Brain microvascular endothelial cell (primary cell): ENCODE measurements at regions not wholly inside any gene's neighbourhood (a gene's known extent, or its start where the extent isn't known, plus 50 kb on each side); places are given as distances from the start of the nearest gene placed in this dataset.

ENCODE experiments used
- DNase-seq: peaks from one replicate; pipeline ENCODE4 v3.0.0-alpha.2; 2020
- H3K27ac ChIP-seq: fragments of 250-450 bp; sonication (Bioruptor Pico); 2 replicates; pipeline ENCODE4 v1.5.1; 2020; ENCODE audit warnings: mild to moderate bottlenecking, moderate library complexity
- H3K27me3 ChIP-seq: fragments of 250-450 bp; sonication (Bioruptor Pico); replicated peaks from 2 replicates; pipeline ENCODE4 v1.5.1; 2020; ENCODE audit warnings: mild to moderate bottlenecking
- H3K36me3 ChIP-seq: fragments of 250-450 bp; sonication (Bioruptor Pico); replicated peaks from 2 replicates; pipeline ENCODE4 v1.5.1; 2020; ENCODE audit warnings: mild to moderate bottlenecking
- H3K4me3 ChIP-seq: 2 replicates; pipeline ENCODE4 v1.5.1; 2011; ENCODE audit warnings: low read depth, mild to moderate bottlenecking, control low read depth, low read length, moderate library complexity
- in situ Hi-C: cut with HindIII; loops from 2 replicates; pipeline ENCODE4 v1.10.0; 2017; ENCODE audit warnings: low sequenced_read_pairs, low pct_ligation_motif_present
- TF ChIP-seq, protein P1 (sequence below): IDR thresholded peaks from 2 replicates; pipeline ENCODE4 v1.5.1; 2011; ENCODE audit warnings: low read depth, mild to moderate bottlenecking, moderate library complexity, low read length, control low read depth, inconsistent platforms; ENCODE audit errors: missing control alignments

DNA sequence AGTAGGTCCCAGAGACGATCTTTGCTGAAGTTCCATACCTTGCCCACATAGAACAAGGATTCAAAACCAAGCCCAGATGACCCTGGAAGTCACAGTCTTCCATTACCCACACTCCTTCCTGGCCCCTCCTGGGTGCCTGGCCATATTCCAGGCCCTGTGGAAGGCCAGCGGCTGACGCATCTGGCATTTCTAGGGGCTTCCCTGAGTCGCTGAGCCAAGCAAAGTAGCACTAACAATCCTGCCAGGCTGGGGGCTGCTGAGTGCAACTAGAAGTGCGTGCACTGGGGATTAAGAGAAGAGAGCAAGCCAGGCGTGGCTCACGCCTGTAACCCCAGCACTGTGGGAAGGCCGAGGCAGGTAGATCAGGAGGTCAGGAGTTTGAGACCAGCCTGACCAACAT lies 175.2 kb upstream of the CPEB2 start:
- no peak overlapping the region for H3K27ac ChIP-seq
- H3K36me3 ChIP-seq, result no peaks in the 10 kb centered on the region
- H3K27me3 ChIP-seq, result no peaks in the 10 kb centered on the region
- H3K4me3 ChIP-seq, result no peak overlapping the region
- in situ Hi-C loops, result no loop called here
- DNase-seq, result no peak
- TF ChIP-seq, protein P1, sequence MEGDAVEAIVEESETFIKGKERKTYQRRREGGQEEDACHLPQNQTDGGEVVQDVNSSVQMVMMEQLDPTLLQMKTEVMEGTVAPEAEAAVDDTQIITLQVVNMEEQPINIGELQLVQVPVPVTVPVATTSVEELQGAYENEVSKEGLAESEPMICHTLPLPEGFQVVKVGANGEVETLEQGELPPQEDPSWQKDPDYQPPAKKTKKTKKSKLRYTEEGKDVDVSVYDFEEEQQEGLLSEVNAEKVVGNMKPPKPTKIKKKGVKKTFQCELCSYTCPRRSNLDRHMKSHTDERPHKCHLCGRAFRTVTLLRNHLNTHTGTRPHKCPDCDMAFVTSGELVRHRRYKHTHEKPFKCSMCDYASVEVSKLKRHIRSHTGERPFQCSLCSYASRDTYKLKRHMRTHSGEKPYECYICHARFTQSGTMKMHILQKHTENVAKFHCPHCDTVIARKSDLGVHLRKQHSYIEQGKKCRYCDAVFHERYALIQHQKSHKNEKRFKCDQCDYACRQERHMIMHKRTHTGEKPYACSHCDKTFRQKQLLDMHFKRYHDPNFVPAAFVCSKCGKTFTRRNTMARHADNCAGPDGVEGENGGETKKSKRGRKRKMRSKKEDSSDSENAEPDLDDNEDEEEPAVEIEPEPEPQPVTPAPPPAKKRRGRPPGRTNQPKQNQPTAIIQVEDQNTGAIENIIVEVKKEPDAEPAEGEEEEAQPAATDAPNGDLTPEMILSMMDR, result no peak

DNA sequence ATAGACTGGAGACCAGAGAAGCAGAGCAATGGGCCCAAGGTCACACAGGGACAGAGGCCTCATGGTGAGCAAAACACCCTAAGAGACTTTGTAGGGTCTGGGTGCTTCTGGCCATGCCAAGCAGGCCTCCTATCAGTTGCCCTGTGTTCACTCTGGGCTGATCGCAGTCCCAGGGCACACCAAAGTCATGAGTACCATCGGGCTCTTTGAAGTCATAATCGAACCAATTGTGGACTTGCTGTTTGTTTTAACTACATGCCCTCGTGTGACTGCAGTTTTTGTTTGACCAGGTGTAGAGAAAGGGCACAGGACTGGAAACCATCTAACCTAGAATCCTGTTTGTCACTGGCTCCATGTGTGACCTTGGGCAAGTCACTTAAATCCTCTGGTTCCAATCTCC lies 172.5 kb upstream of the CPEB2 start:
- no peak overlapping the region for H3K27ac ChIP-seq
- no peak overlapping the region for H3K4me3 ChIP-seq
- DNase-seq, result no peak
- H3K36me3 ChIP-seq, result no peaks in the 10 kb centered on the region
- H3K27me3 ChIP-seq, result no peaks in the 10 kb centered on the region
- TF ChIP-seq, protein P1, result no peak
- in situ Hi-C loops, result no loop called here

DNA sequence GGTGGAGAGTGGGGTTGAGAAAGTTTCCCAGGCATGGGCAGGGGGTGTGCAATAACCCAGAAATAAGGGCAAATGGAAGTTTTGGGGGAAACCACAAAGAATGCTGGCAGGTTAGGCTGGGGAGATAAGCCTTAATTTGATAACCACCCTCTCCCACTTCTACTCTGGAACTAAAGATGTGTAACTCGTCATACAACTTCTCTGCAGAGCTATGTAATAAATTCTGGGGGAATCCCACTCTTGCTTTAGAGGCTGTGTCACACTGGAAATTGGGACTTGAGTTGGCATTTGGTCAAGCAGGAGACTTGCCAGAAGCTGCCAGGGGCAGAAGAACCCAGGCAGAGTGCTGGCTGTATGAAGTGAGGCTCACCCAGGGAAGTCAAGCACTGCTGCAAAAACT lies 170.9 kb upstream of the CPEB2 start:
- in situ Hi-C loops, result no loop called here
- H3K4me3 ChIP-seq, result no peak overlapping the region
- no peak for DNase-seq
- no peak overlapping the region for H3K27ac ChIP-seq
- no peaks in the 10 kb centered on the region for H3K27me3 ChIP-seq
- TF ChIP-seq, protein P1, result no peak
- H3K36me3 ChIP-seq, result no peaks in the 10 kb centered on the region

DNA sequence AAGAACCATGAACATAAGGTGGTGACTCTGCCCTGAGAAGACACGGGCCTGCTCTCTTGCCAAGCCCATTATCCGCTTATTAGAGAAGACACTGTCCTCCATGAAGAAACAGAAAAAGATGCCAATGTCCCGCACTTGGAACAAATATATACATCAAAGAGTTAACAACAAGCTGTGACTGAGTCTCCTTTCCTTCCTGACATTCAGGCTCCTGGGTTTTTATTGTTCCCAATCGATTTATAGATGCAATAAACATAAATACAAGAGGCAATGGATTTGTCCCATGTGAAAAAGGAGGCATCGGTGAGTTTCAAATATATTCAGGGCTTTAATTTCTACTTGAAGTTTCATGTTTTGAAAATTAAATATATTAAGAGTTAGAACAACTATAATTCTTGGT lies 169.2 kb upstream of the CPEB2 start:
- in situ Hi-C loops, result no loop called here
- no peak overlapping the region for H3K27ac ChIP-seq
- H3K4me3 ChIP-seq, result no peak overlapping the region
- H3K27me3 ChIP-seq, result no peaks in the 10 kb centered on the region
- TF ChIP-seq, protein P1, result no peak
- H3K36me3 ChIP-seq, result no peaks in the 10 kb centered on the region
- DNase-seq, result no peak

DNA sequence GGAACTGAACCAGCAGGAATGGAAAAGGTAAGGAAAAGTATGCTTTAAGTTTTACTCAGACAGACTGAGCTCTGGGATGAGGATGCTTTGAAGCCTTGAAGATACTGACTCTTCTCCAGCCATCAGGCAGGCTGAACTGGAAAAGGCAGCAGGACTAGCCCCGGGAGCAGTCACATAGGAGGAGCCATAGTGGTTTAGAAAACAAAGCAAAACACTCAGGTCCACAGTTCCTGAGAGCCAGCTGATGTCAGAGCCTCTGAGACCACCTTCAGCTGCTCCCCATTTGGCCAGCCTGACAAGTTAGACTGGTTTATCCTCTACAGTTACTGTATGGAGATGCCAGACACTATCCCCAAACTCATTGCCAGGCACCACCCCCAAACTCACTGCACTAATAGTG lies 167.9 kb upstream of the CPEB2 start:
- TF ChIP-seq, protein P1, result no peak
- H3K4me3 ChIP-seq, result no peak overlapping the region
- H3K36me3 ChIP-seq, result no peaks in the 10 kb centered on the region
- no peaks in the 10 kb centered on the region for H3K27me3 ChIP-seq
- no peak overlapping the region for H3K27ac ChIP-seq
- no peak for DNase-seq
- in situ Hi-C loops, result no loop called here

DNA sequence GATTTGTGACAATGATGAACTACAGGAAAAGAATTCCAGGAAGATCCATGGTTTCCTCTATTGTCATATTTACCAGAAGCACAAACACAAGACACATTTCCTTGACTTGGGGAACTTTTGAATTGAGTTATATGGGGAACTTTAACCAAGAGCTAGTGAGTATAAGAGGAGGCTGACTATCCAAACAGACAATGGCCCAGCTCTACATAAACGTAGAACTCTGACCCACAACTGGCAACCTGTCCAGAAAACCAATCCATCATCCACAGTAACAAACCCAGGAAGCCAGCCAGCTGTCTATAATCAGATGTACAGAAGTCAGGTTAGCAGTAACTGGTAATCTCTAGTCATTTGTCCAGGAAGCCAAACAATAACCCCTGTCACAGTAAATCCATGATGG lies 167.0 kb upstream of the CPEB2 start:
- Histone ChIP-seq H3K27me3 (no peaks in the 10 kb centered on the region), H3K36me3 (no peaks in the 10 kb centered on the region), H3K27ac (no peak overlapping the region), H3K4me3 (no peak overlapping the region)
- no peak for DNase-seq
- TF ChIP-seq, protein P1, result no peak
- in situ Hi-C loops, result no loop called here
